NCI-H146 treated with DMSO at 0.1 percent for 48 hours (cell line): ENCODE measurements at regions not wholly inside any gene's neighbourhood (a gene's known extent, or its start where the extent isn't known, plus 50 kb on each side); places are given as distances from the start of the nearest gene placed in this dataset.
"Not testable (repeated sequence)": the region's sequence is repeated elsewhere in the genome, so short reads cannot be mapped to it uniquely, and the experiment has no call there.

ENCODE experiments used
- DNase-seq: peaks from one replicate; lab custom pipeline; 2025; ENCODE audit not compliant: unreplicated experiment; lab: John Stamatoyannopoulos, UW

- DNase-seq: no peak
These were observed 67.9 kb downstream of the TTLL2 start for GRCh38 chr6:167392631-167393316.

GRCh38 chr6:167393731-167394130 lies 68.8 kb downstream of the TTLL2 start:
- no peak for DNase-seq

DNA sequence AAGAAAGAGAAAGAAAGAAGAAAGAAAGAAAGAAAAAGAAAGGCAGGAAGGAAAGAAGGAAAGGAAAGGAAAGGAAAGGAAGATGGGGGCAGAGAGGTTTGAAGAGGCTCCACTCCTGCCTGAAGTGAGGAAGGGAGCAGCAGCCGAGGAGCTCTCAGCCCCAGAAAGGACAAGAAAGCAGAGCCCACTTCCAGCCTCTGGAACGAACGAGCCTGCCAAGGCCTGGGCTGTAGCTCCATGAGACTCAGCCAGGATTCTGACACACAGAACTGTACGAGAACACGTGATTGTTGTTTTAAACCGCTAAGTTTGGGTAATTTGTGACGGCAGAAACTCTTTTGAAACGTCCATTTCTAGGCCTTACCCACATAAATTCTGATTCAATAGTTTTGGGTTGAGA lies 69.5 kb downstream of the TTLL2 start:
- no peak for DNase-seq

- no peak for DNase-seq
These were observed 69.9 kb downstream of the TTLL2 start for GRCh38 chr6:167394820-167395219.

- DNase-seq: no peak
These were observed 71.3 kb downstream of the TTLL2 start for GRCh38 chr6:167396068-167396658.

- DNase-seq: no peak
These were observed 72.0 kb downstream of the TTLL2 start for GRCh38 chr6:167396659-167397490.

DNA sequence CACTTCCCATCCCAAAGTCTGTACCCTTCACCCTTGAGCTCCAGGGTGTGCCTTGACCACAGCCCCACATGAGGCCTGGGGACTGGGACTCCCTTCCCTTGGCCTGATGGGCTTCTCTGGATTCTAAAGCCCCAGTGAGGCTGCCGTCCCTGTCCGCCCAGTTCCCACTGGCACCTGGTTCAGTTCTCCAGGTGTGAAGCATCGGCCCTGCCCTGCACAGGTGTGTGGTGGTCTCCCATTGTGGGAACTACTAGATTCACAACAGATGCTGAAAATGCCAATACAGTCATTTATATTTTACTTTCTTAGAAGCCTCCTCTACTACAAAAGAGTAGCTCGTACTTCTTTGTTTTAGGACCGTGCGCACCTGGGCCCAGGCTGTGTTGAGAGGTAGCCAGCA lies 72.8 kb downstream of the TTLL2 start:
- no peak for DNase-seq

- DNase-seq: no peak
These were observed 73.5 kb downstream of the TTLL2 start for GRCh38 chr6:167398214-167399050.

DNA sequence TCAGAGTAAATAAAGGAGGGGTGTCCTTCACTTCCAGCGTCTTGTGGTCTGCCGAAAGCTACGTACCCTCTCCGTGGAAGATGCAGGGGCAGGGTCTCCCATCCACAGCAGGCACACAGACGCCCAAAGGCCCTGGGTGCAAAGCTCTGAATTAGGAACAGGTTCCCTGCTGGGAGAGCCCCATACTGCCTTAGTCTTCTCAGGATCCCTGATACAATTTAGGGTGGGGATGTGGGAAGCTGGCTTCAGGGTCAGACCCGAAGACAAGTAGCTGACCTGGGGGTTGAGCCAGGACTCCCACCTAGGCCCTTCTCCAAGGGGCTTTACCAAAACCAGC lies 74.1 kb downstream of the TTLL2 start:
- DNase-seq: no peak

GRCh38 chr6:167399599-167399998 lies 74.7 kb downstream of the TTLL2 start:
- DNase-seq: no peak

DNA sequence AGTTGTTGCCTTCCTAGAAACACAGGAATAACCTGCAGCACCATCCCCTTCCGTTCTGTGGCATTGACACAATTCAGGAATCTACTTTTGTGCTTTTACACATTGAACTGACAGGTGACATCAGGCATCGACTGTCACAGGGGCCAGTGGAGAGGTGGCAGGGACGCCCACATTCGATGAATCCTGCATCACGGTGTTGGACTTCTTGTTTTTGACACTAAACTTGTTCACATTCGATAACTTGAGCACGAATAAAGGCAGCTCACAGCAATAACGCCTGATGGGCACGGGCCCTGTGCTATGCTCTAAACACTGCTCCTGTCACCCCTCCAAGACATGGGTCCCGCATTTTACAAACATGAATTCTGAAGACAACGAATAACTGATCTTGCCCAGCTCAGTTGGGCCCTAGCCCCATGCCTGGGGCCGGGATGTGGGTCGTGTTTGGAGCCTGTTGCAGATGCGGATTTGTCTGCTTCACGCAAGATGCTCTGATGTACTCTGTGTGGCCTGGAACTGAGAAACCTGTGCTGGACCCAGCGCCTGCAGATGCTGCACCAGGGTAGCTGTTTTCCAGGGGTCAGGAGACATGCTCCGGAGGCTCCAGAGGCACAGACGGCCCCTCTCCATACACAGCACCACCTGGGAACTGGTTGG lies 75.7 kb downstream of the TTLL2 start:
- no peak for DNase-seq

GRCh38 chr6:167401525-167402194 lies 76.8 kb downstream of the TTLL2 start:
- no peak for DNase-seq

DNA sequence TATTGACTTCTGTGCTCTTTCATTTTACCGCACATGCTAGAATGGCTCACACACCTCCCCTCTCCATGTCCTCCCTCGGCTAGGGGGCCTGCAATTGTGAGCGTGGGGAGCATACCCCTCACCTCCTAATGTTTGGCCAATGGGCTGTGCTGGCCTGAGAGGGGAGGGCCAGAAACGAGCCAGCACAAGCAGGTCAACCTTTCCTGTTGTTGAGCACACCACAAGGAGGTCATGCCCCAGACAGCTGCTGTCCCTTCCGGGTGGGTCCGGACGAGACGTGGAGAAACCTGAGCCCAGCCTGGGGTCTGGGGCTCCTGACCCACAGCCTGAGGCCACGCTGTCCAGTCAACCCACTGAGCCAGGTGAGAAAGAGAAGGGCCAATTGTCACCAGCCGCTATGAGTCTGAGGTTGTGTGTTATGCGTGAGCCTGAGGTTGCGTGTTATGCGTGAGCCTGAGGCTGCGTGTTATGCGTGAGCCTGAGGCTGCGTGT lies 77.4 kb downstream of the TTLL2 start:
- DNase-seq: no peak

DNA sequence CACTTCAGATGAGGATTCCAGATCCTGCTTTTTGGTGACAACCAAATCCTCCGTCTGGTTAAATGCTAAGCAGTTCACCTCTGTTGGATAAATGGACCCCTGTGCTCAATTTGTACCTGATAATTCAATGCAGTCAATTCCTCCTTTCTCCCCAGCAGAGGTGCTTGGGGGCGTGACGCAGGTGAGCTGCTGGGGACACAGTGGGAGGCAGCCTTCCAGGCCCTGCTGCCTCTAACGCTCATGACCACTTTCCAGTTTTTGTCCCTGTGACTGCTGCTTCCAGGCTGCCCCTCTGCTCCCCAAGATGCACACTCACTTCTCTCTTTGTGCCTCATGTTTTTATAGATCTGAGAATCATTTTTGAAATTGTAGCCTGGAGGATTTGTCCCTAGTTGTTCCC lies 78.5 kb downstream of the TTLL2 start:
- no peak for DNase-seq

DNA sequence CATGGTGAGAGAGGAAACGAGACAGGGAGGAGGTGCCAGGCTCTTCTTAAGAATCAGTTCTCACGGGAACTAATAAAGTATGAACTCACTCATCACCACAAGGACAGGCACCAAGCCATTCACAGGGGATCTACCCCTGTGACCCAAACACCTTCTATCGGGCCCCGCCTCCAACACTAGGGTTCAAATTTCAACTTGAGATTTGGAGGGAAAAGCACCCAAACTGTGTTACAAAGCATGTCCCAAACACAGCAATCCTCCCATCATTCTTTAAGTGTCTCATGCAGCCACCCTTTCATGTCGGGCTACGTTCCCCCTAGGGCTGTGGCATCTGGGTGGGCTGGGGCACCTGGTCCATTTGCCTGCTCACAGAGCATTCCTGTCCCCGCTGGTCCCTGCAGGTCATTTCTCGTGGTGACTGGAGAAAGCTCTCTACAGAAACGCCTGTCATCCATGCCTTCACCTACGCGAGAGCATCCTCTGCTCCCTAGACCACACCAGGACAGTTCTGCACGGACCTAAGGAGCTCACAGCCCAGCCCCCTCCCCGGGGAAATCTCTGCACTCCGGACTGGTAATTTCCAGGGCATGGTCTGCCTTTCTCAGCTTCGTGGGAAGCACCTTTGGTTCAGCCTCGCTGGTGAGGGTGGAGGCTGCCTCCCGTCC lies 79.6 kb downstream of the TTLL2 start:
- no peak for DNase-seq

DNA sequence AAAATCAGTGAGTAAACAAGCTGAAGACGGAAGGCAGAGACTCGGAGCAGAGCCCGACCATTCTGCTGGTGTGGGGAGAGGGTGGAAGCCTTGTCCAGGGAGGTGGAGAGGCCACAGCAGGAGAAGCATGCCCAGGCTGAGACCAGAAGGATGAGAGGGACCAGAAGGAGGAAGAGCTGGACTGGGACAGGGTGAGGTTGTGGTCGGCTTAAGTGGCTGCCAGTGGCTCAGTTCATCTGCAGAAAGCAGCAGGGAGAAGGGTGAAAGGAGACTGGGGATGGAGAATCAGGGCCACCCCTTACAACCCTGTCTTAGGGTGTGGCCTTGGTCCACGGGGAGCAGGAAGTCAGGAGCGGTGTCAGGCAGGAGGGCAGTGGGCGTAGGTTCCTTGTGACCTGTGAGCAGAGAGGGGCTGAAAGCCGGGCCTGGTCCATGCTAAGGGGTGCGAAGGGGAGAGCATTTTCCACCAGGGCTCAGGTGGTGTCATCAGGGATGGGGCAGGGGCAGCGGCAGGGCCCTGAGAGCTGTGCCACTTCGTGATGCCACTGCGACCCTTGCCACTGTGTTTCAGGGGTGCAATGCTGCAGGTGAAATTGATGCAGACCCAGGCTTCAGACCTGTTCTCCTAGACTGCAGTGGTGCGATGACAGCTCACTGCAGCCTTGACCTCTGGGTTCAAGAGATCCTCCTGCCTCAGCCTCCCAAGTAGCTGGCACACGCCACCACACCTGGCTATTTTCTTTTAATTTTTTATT lies 81.1 kb downstream of the TTLL2 start:
- DNase-seq: no peak

- DNase-seq: not testable (repeated sequence)
These were observed 81.8 kb downstream of the TTLL2 start for GRCh38 chr6:167406533-167407238.
